H1 (cell line): ENCODE measurements at regions not wholly inside any gene's neighbourhood (a gene's known extent, or its start where the extent isn't known, plus 50 kb on each side); places are given as distances from the start of the nearest gene placed in this dataset.

ENCODE experiments used
- CTCF ChIA-PET: fragments of 300-600 bp; sonication (Branson Sonifier 250); formaldehyde crosslinking; loops from one replicate; lab custom pipeline; 2021; ENCODE audit not compliant: partially characterized antibody; lab: Charles Lee
- POLR2A ChIA-PET: fragments of 300-600 bp; sonication (Branson Sonifier 250); formaldehyde crosslinking; loops from one replicate; lab custom pipeline; 2021; ENCODE audit warnings: inconsistent platforms; ENCODE audit not compliant: partially characterized antibody; lab: Charles Lee
- DNase-seq, 2 experiments: peaks; one replicate each; pipeline versions ENCODE4 v3.0.0 to v3.0.0-alpha.2; 2010 to 2022; ENCODE audit warnings: low spot score in 2 of 2, low read depth in 1 of 2, mixed read lengths in 1 of 2
- FAIRE-seq: peaks from 2 replicates; lab custom pipeline; 2011; peaks lifted over from hg19 to GRCh38; lab: Jason Lieb, UNC
- H2AFZ ChIP-seq: 2 replicates; pipeline ENCODE4 v1.8.1; 2012; ENCODE audit warnings: low read length, inconsistent platforms
- H2AK5ac ChIP-seq: 2 replicates; pipeline ENCODE4 v1.6.1; 2013; ENCODE audit warnings: low read depth, low read length
- H2BK120ac ChIP-seq: replicated peaks from 2 replicates; pipeline ENCODE3; 2013; ENCODE audit warnings: low read depth, low read length, inconsistent platforms
- H2BK12ac ChIP-seq: 2 replicates; pipeline ENCODE4 v1.6.1; 2013; ENCODE audit warnings: low read depth, low read length
- H2BK15ac ChIP-seq: 2 replicates; pipeline ENCODE4 v1.6.1; 2013; ENCODE audit warnings: low read length
- H2BK20ac ChIP-seq: 2 replicates; pipeline ENCODE4 v1.6.1; 2013; ENCODE audit warnings: low read length
- H2BK5ac ChIP-seq: 2 replicates; pipeline ENCODE4 v1.6.1; 2013; ENCODE audit warnings: low read depth, low read length
- H3K14ac ChIP-seq: 2 replicates; pipeline ENCODE4 v1.6.1; 2013; ENCODE audit warnings: inconsistent platforms; ENCODE audit not compliant: insufficient read length
- H3K18ac ChIP-seq: 2 replicates; pipeline ENCODE4 v1.6.1; 2013; ENCODE audit warnings: low read length; ENCODE audit errors: extremely low read depth
- H3K23ac ChIP-seq: 2 replicates; pipeline ENCODE4 v1.6.1; 2013; ENCODE audit warnings: inconsistent platforms; ENCODE audit not compliant: insufficient read length
- H3K23me2 ChIP-seq: 2 replicates; pipeline ENCODE4 v1.6.1; 2013; ENCODE audit warnings: low read depth, low read length
- H3K27ac ChIP-seq: 2 replicates; pipeline ENCODE4 v1.6.1; 2011; ENCODE audit warnings: low read depth, low read length, inconsistent platforms
- H3K27me3 ChIP-seq, 4 experiments: replicated peaks in 1 of 4; 1 replicate in 1 of 4; 2 replicates in 3 of 4; pipeline versions ENCODE4 v1.6.1 to v1.8.1; 2011 to 2013; ENCODE audit warnings: low read length in 3 of 4, mild to moderate bottlenecking in 3 of 4, inconsistent platforms in 2 of 4, mixed read lengths in 2 of 4, moderate library complexity in 1 of 4; ENCODE audit not compliant: control insufficient read depth in 3 of 4, insufficient read depth in 3 of 4; ENCODE audit errors: extremely low read depth in 1 of 4
- H3K36me3 ChIP-seq, 4 experiments: 2 replicates each; pipeline versions ENCODE4 v1.6.1 to v1.8.1; 2011 to 2013; ENCODE audit warnings: mild to moderate bottlenecking in 4 of 4, low read length in 3 of 4, moderate library complexity in 2 of 4, control low read depth in 1 of 4, inconsistent platforms in 1 of 4; ENCODE audit not compliant: insufficient read depth in 4 of 4, control insufficient read depth in 2 of 4
- H3K4ac ChIP-seq: replicated peaks from 2 replicates; pipeline ENCODE3; 2013; ENCODE audit warnings: low read length, low read depth, mixed read lengths, inconsistent platforms; ENCODE audit not compliant: insufficient read length
- H3K4me1 ChIP-seq, 4 experiments: replicated peaks in 1 of 4; 1 replicate in 1 of 4; 2 replicates in 3 of 4; pipeline versions ENCODE4 v1.6.1 to v1.8.1; 2011 to 2013; ENCODE audit warnings: low read length in 3 of 4, inconsistent platforms in 2 of 4, mixed read lengths in 1 of 4; ENCODE audit not compliant: insufficient read depth in 4 of 4, control insufficient read depth in 3 of 4
- H3K4me2 ChIP-seq, 2 experiments: 2 replicates each; pipeline versions ENCODE4 v1.6.1 to v1.8.1; 2011 to 2013; ENCODE audit warnings: low read depth in 2 of 2, low read length in 2 of 2, control low read depth in 1 of 2, inconsistent platforms in 1 of 2, mild to moderate bottlenecking in 1 of 2; ENCODE audit not compliant: insufficient read depth in 1 of 2
- H3K4me3 ChIP-seq, 4 experiments: fragments of 200-600, 300-600 bp in 1 of 4; sonication (generic), shearing (Covaris generic), sonication (Bioruptor Twin) in 1 of 4; 2 replicates each; pipeline versions ENCODE4 v1.5.1 to v1.8.1; 2011 to 2016; ENCODE audit warnings: low read length in 4 of 4, low read depth in 3 of 4, control low read depth in 2 of 4, inconsistent platforms in 2 of 4, mild to moderate bottlenecking in 2 of 4, mixed read lengths in 1 of 4, moderate library complexity in 1 of 4; ENCODE audit not compliant: insufficient read depth in 2 of 4; ENCODE audit errors: extremely low read depth in 1 of 4
- H3K56ac ChIP-seq: replicated peaks from 2 replicates; pipeline ENCODE3; 2013; ENCODE audit warnings: low read depth, mild to moderate bottlenecking, mixed read lengths, low read length, inconsistent platforms; ENCODE audit not compliant: insufficient read length
- H3K79me1 ChIP-seq: 2 replicates; pipeline ENCODE4 v1.6.1; 2013; ENCODE audit warnings: low read depth, low read length, control low read depth
- H3K79me2 ChIP-seq, 2 experiments: 2 replicates each; pipeline versions ENCODE4 v1.6.1 to v1.8.1; 2012 to 2013; ENCODE audit warnings: low read length in 2 of 2, mild to moderate bottlenecking in 2 of 2, inconsistent platforms in 1 of 2; ENCODE audit not compliant: insufficient read depth in 2 of 2, control insufficient read depth in 1 of 2
- H3K9ac ChIP-seq, 4 experiments: replicated peaks in 1 of 4; 1 replicate in 1 of 4; 2 replicates in 3 of 4; pipeline versions ENCODE4 v1.6.1 to v1.8.1; 2011 to 2013; ENCODE audit warnings: low read depth in 3 of 4, low read length in 3 of 4, control low read depth in 2 of 4, mild to moderate bottlenecking in 2 of 4, moderate library complexity in 2 of 4, inconsistent platforms in 1 of 4; ENCODE audit errors: extremely low read depth in 1 of 4
- H3K9me3 ChIP-seq, 2 experiments: 2 replicates each; pipeline versions ENCODE4 v1.6.1 to v1.8.1; 2012 to 2013; ENCODE audit warnings: mild to moderate bottlenecking in 2 of 2, moderate library complexity in 2 of 2, control low read depth in 1 of 2, inconsistent platforms in 1 of 2, low read depth in 1 of 2, low read length in 1 of 2, mixed read lengths in 1 of 2; ENCODE audit not compliant: insufficient read depth in 2 of 2
- H4K20me1 ChIP-seq, 2 experiments: replicated peaks in 1 of 2; 2 replicates each; pipeline versions ENCODE3 to v1.8.1; 2011 to 2013; ENCODE audit warnings: inconsistent platforms in 2 of 2, low read length in 2 of 2, mild to moderate bottlenecking in 1 of 2; ENCODE audit not compliant: insufficient read depth in 2 of 2, control insufficient read depth in 1 of 2
- H4K5ac ChIP-seq: 2 replicates; pipeline ENCODE4 v1.6.1; 2013; ENCODE audit warnings: low read length, low read depth, mixed read lengths, inconsistent platforms; ENCODE audit not compliant: insufficient read length
- H4K8ac ChIP-seq: 2 replicates; pipeline ENCODE4 v1.8.0; 2013; ENCODE audit warnings: mild to moderate bottlenecking, moderate library complexity, low read length, inconsistent platforms; ENCODE audit not compliant: insufficient read depth; ENCODE audit errors: extremely low read depth
- H4K91ac ChIP-seq: replicated peaks from 2 replicates; pipeline ENCODE3; 2013; ENCODE audit warnings: low read length, mixed read lengths, inconsistent platforms; ENCODE audit not compliant: insufficient read length
- ASH2L ChIP-seq: fragments of 200-600, 300-600 bp; sonication (generic); IDR thresholded peaks from one replicate; pipeline ENCODE4 v1.7.1; 2017; ENCODE audit warnings: low read length
- BCL11A ChIP-seq, 2 experiments: IDR thresholded peaks; one replicate each; pipeline ENCODE4 v1.6.1; 2011; ENCODE audit warnings: low read depth in 2 of 2, low read length in 2 of 2, mild to moderate bottlenecking in 2 of 2
- CBX5 ChIP-seq: fragments of 300-800, 300-1000 bp; sonication (generic); IDR thresholded peaks from 2 replicates; pipeline ENCODE4 v1.7.1; 2016; ENCODE audit warnings: antibody characterized with exemption, low read length, low read depth
- CBX8 ChIP-seq: fragments of 300-800, 300-1000 bp; sonication (generic); IDR thresholded peaks from 2 replicates; pipeline ENCODE4 v1.7.1; 2016; ENCODE audit warnings: low read depth, low read length, borderline replicate concordance
- FOSL1 ChIP-seq: IDR thresholded peaks from 2 replicates; pipeline ENCODE4 v1.6.1; 2011; ENCODE audit warnings: mild to moderate bottlenecking, low read depth, low read length, moderate library complexity; ENCODE audit not compliant: insufficient read depth
- HDAC2 ChIP-seq, 2 experiments: fragments of 300-600 bp in 1 of 2; sonication (generic) in 1 of 2; IDR thresholded peaks; 2 replicates each; pipeline ENCODE4 v1.6.1; 2011 to 2012; ENCODE audit warnings: low read depth in 2 of 2, low read length in 2 of 2, mild to moderate bottlenecking in 2 of 2, moderate library complexity in 2 of 2, borderline replicate concordance in 1 of 2, inconsistent platforms in 1 of 2
- HDAC6 ChIP-seq: IDR thresholded peaks from one replicate; pipeline ENCODE4 v1.7.1; 2012; ENCODE audit warnings: low read depth, mild to moderate bottlenecking, inconsistent platforms, low read length, moderate library complexity
- JUND ChIP-seq: IDR thresholded peaks from 2 replicates; pipeline ENCODE4 v1.6.1; 2011; ENCODE audit warnings: mild to moderate bottlenecking, improper control_type of control experiment, low read length
- POU5F1 ChIP-seq: IDR thresholded peaks from 2 replicates; pipeline ENCODE4 v1.6.1; 2011; ENCODE audit warnings: low read depth, mild to moderate bottlenecking, low read length, moderate library complexity
- RNF2 ChIP-seq: fragments of 200-900, 300-1000 bp; sonication (generic); IDR thresholded peaks from 2 replicates; pipeline ENCODE4 v1.7.1; 2016; ENCODE audit warnings: borderline replicate concordance, low read depth, mild to moderate bottlenecking, antibody characterized with exemption, low read length; ENCODE audit not compliant: poor library complexity, severe bottlenecking; ENCODE audit errors: missing control alignments
- SIX5 ChIP-seq: IDR thresholded peaks from 2 replicates; pipeline ENCODE4 v1.6.1; 2011; ENCODE audit warnings: mild to moderate bottlenecking, low read depth, low read length
- SP2 ChIP-seq: IDR thresholded peaks from 2 replicates; pipeline ENCODE4 v1.6.1; 2012; ENCODE audit warnings: mild to moderate bottlenecking, low read length, inconsistent platforms
- TBP ChIP-seq: IDR thresholded peaks from 2 replicates; pipeline ENCODE4 v1.6.1; 2011; ENCODE audit warnings: low read depth, low read length, improper control_type of control experiment
- WGBS, 2 experiments: shearing (Covaris generic) in 1 of 2; methylation state at CpG; one replicate each; pipeline versions ENCODE4 v1.1.6 to v1.1.7; 2013 to 2015; ENCODE audit warnings: low lambda C conversion rate in 2 of 2, mixed read lengths in 2 of 2, inconsistent platforms in 1 of 2, low coverage in 1 of 2, missing lambda C conversion rate in 1 of 2; ENCODE audit not compliant: insufficient replicate concordance in 2 of 2, insufficient coverage in 1 of 2, insufficient read length in 1 of 2; ENCODE audit errors: extremely low coverage in 1 of 2, missing lambda C conversion rate in 1 of 2; 5-methylcytosine and 5-hydroxymethylcytosine counted together
- TF ChIP-seq, protein P1 (sequence below): IDR thresholded peaks from 2 replicates; pipeline ENCODE4 v1.6.1; 2012; ENCODE audit warnings: inconsistent platforms

DNA sequence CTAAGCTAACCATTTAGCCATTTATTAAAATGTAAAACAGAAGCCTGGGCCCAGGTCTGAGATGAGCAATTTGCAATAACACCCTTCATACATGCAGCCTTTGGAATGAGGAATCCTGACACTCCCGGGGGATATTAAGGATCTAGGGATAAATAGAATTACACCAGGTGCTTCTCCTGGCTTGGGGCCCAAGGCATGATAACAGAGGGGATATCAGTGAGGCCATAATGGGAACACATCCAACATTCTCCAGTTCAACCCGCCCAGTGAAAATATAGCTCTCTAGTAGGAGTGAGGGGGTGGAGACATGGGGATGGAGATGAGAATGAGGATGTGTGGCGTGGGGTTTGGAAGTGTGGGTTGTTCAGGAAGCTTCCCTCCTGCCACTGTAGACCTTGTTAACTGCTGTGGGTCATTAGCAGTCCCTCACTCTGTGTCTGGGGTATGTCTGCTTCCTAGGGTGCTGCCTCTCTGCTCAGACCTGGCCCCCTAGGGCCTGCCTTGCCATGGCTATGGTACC, 57.9 kb upstream of the KANK4 start:
- H2AFZ ChIP-seq: no peak overlapping the region
- CTCF ChIA-PET: interaction anchor here (0.9 to 1.5 kb wide), 6 partner anchors 9 to 233 kb away, joined by 3 to 4 read pairs (median 3); no protein-coding TSS in a partner anchor
- TF ChIP-seq CBX8 (no peak), HDAC2 (IDR thresholded peaks at IDR 0.05; ENCODE audit: borderline replicate concordance in 1 of 2, low read depth in 2 of 2, low read length in 2 of 2) (no peak), TBP (no peak), POU5F1 (no peak), HDAC6 (no peak), BCL11A (IDR thresholded peaks at IDR 0.05; ENCODE audit: low read depth in 2 of 2, low read length in 2 of 2) (no peak), RNF2 (no peak), SP2 (no peak), FOSL1 (no peak), CBX5 (no peak), ASH2L (no peak), JUND (no peak), SIX5 (no peak)
- TF ChIP-seq, protein P1, sequence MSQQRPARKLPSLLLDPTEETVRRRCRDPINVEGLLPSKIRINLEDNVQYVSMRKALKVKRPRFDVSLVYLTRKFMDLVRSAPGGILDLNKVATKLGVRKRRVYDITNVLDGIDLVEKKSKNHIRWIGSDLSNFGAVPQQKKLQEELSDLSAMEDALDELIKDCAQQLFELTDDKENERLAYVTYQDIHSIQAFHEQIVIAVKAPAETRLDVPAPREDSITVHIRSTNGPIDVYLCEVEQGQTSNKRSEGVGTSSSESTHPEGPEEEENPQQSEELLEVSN: no peak

More for the DNA sequence above, 57.9 kb upstream of the KANK4 start:
- no peak overlapping the region for H2BK15ac ChIP-seq
- no peak overlapping the region for H3K14ac ChIP-seq
- no peaks in the 10 kb centered on the region for H3K79me1 ChIP-seq
- H3K4me2 ChIP-seq: no peak overlapping the region
- FAIRE-seq (no peak), DNase-seq (no peak)
- no peak overlapping the region for H3K18ac ChIP-seq
- H4K5ac ChIP-seq: no peak overlapping the region
- no peak overlapping the region for H2BK5ac ChIP-seq
- H3K4me3 ChIP-seq: no peak overlapping the region
- no peak overlapping the region for H3K56ac ChIP-seq
- no peak overlapping the region for H2BK20ac ChIP-seq
- H2BK120ac ChIP-seq: no peak overlapping the region
- no peak overlapping the region for H4K8ac ChIP-seq
- no peaks in the 10 kb centered on the region for H4K20me1 ChIP-seq
- no peak overlapping the region for H3K4ac ChIP-seq
- no peak overlapping the region for H2AK5ac ChIP-seq
- no peak overlapping the region for H3K9ac ChIP-seq
- H3K36me3 ChIP-seq: no peaks in the 10 kb centered on the region
- no peak overlapping the region for H4K91ac ChIP-seq
- no peaks in the 10 kb centered on the region for H3K4me1 ChIP-seq
- H3K23me2 ChIP-seq: 0 out of 2 replicates have a peak, but pooled peaks cover 1% of the 10 kb centered on the region
- H3K79me2 ChIP-seq: no peaks in the 10 kb centered on the region
- 79 to 100% methylated on average over 1 to 3 of the region's 3 CpGs for WGBS, 2 experiments
- H3K9me3 ChIP-seq: peaks cover 0 to 3% of the 10 kb centered on the region in 2 experiments; a peak in 1 of 4 replicates
- H3K27ac ChIP-seq: no peak overlapping the region
- H2BK12ac ChIP-seq: no peak overlapping the region
- no peaks in the 10 kb centered on the region for H3K27me3 ChIP-seq
- no peak overlapping the region for H3K23ac ChIP-seq
- POLR2A ChIA-PET: no interaction called here
